ENCODE measurements at regions not wholly inside any gene's neighbourhood (a gene's known extent, or its start where the extent isn't known, plus 50 kb on each side); places are given as distances from the start of the nearest gene placed in this dataset.

DNA sequence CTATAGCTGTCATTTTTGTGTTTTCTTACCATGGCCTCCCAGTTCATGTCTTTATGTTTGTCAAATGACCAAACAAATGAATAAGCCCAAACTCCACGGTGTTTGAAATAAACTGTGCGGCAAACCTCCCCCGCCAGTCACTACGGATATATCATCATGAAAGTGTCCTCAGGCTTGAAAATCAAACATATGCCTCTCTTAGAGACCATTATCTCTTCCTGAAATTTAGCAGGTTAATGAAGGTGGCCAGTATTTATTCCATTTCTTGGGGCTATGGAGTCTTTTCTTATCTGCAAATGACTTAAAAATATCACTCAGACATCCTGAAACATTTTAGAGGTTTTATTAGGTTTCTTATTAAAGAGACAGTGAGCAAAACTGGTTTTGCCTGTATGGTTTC, 610.3 kb upstream of the CDH5 start:
- TF ChIP-seq, protein P1, sequence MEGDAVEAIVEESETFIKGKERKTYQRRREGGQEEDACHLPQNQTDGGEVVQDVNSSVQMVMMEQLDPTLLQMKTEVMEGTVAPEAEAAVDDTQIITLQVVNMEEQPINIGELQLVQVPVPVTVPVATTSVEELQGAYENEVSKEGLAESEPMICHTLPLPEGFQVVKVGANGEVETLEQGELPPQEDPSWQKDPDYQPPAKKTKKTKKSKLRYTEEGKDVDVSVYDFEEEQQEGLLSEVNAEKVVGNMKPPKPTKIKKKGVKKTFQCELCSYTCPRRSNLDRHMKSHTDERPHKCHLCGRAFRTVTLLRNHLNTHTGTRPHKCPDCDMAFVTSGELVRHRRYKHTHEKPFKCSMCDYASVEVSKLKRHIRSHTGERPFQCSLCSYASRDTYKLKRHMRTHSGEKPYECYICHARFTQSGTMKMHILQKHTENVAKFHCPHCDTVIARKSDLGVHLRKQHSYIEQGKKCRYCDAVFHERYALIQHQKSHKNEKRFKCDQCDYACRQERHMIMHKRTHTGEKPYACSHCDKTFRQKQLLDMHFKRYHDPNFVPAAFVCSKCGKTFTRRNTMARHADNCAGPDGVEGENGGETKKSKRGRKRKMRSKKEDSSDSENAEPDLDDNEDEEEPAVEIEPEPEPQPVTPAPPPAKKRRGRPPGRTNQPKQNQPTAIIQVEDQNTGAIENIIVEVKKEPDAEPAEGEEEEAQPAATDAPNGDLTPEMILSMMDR (IDR thresholded peaks at IDR 0.05; ENCODE audit: insufficient read depth, low read length, severe bottlenecking) = no peak
- FAIRE-seq = no peak
- Histone ChIP-seq H3K27me3 (ENCODE audit: control insufficient read depth, insufficient read depth, low read length) (peaks cover 2% of the 10 kb centered on the region), H3K4me3 (ENCODE audit: low read depth, low read length) (no peak overlapping the region), H3K36me3 (ENCODE audit: control insufficient read depth, insufficient read depth, low read length) (no peaks in the 10 kb centered on the region)
- no peak for DNase-seq (ENCODE audit: low read depth)

DNA sequence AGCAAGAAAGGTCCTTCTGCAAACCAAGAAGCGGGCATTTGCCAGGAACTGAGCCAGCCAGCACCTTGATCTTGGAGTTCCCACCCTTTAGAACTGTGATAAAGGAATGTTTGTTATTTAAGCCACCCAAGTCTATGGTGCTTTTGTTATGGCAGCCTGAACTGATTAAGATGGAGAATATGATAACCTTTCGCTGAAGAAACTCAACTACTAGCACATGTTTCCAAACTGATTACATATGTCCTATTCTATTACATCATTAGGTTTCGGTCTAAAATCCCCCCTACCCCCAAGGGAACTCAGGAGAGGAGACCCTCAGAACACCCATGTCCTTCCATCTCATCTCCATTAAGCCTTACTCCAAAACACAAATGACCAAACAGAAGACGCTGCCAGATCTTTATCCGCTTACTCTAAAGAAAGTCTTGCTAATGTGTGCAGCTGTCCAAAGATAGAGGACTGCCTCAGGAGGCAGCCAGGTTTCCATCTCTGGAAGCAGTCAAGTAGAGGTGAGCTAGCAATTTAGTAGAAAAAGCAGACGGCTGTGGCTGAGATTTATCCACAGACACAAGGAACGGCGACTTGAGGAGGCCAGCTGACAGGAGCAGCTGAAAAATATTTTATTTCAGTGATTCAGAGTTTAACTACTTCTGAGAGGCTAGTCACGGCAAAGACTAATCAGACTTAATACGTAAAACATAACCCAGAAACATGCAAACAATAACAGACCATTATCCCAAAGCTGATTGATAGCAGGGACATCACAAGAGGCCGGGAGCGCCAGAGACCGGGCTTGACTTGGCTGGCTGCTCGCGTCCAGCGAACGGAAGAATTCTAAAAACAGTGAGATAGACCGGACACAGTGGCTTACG, 611.4 kb upstream of the CDH5 start:
- Histone ChIP-seq H3K36me3 (ENCODE audit: control insufficient read depth, insufficient read depth, low read length) (no peaks in the 10 kb centered on the region), H3K4me3 (ENCODE audit: low read depth, low read length) (no peak overlapping the region), H3K27me3 (ENCODE audit: control insufficient read depth, insufficient read depth, low read length) (peaks cover 5% of the 10 kb centered on the region)
- DNase-seq (ENCODE audit: low read depth) = no peak
- TF ChIP-seq, protein P1 (IDR thresholded peaks at IDR 0.05; ENCODE audit: insufficient read depth, low read length, severe bottlenecking) = no peak
- no peak for FAIRE-seq

DNA sequence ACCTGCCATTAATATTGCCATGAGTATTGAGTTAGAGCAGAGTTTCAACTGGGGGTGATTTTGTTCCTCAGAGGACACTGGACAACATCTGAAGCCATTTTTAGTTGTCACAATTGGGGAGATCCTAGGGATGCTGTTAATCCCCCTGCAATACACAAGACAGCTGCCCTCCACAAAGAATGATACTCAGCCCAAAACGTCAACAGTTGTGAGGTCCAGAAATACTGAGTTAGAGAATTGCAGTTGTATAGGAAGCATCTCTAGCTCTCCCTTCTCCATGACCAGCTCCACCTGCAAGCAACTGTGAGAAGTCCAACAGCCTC, 614.0 kb upstream of the CDH5 start:
- H3K27me3 ChIP-seq (ENCODE audit: control insufficient read depth, insufficient read depth, low read length) = peaks cover 5% of the 10 kb centered on the region
- TF ChIP-seq, protein P1 (IDR thresholded peaks at IDR 0.05; ENCODE audit: insufficient read depth, low read length, severe bottlenecking) = no peak
- FAIRE-seq (no peak), DNase-seq (ENCODE audit: low read depth) (no peak)
- no peak overlapping the region for H3K4me3 ChIP-seq (ENCODE audit: low read depth, low read length)
- no peaks in the 10 kb centered on the region for H3K36me3 ChIP-seq (ENCODE audit: control insufficient read depth, insufficient read depth, low read length)

DNA sequence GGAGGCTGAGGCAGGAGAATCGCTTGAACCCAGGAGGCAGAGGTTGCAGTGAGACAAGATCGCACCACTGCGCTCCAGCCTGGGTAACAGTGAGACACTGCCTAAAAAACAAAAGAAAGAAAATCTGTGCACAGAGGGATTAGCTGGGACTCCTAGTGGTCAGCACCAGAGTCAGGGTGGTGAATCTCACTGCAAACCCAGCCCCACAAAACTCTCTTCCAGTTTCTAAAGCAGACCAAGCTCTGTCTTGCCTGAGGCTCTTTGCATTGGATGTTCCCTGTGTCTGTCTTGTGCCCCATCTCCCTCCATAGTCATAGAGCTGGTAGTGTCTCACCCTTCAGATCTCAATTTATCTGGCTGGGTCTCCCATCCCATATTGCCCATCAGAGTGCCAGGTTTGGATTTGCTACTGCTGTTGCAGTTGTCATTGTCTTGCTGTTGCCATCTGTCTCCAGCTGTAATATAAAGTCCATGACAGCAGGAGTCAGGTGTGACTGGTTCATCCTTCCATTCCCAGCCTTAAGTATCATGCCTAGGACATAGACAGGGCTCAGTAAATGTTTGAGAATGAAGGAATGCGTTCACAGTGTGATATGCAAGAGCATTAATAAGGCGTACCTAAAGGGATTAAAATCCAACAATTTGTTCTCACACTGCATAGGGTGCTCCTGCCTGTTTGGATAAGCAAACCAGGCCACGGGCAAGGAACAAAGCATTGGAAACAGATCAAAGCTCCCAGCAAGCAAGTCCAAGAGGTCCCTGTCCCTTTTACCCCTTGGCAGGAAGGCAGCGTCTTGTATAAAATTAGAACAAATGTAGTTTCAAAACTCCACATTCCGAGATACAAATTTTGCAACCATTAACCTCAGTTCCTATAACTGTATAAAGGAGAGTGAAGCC, 614.6 kb upstream of the CDH5 start:
- H3K4me3 ChIP-seq (ENCODE audit: low read depth, low read length) = no peak overlapping the region
- peaks cover 5% of the 10 kb centered on the region for H3K27me3 ChIP-seq (ENCODE audit: control insufficient read depth, insufficient read depth, low read length)
- DNase-seq (ENCODE audit: low read depth) = no peak
- no peaks in the 10 kb centered on the region for H3K36me3 ChIP-seq (ENCODE audit: control insufficient read depth, insufficient read depth, low read length)
- TF ChIP-seq, protein P1 (IDR thresholded peaks at IDR 0.05; ENCODE audit: insufficient read depth, low read length, severe bottlenecking) = no peak
- peak; percentile 80 for FAIRE-seq

DNA sequence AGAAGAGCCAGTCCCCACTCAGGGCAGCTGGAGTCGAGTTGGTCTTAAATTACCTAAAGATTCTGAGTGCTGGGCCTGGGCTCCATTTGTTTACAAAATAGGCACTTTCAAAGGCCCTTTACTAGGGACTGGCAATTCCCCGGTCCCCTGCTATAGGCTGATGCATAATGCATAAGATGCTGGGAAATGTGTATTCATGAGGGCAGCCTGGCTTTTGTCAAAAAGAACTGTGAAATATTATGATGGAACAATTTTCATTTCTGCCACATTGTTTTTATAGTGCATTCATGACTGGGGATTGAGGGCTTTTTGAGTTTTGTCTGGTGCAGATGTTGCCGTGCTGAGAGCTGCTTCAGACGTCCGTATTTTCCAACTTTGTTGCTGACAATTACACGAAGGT, 617.0 kb upstream of the CDH5 start:
- Histone ChIP-seq H3K27me3 (ENCODE audit: control insufficient read depth, insufficient read depth, low read length) (peaks cover 5% of the 10 kb centered on the region), H3K4me3 (ENCODE audit: low read depth, low read length) (no peak overlapping the region), H3K36me3 (ENCODE audit: control insufficient read depth, insufficient read depth, low read length) (no peaks in the 10 kb centered on the region)
- DNase-seq (ENCODE audit: low read depth) (no peak), FAIRE-seq (no peak)
- TF ChIP-seq, protein P1 (IDR thresholded peaks at IDR 0.05; ENCODE audit: insufficient read depth, low read length, severe bottlenecking) = no peak

Measured in bronchial epithelial cell (primary cell).